ENCODE measurements at regions not wholly inside any gene's neighbourhood (a gene's known extent, or its start where the extent isn't known, plus 50 kb on each side); places are given as distances from the start of the nearest gene placed in this dataset.
"Not testable (repeated sequence)": the region's sequence is repeated elsewhere in the genome, so short reads cannot be mapped to it uniquely, and the experiment has no call there.

- BruUV-seq (replicated peaks); H2AFZ ChIP-seq (ENCODE audit: low read depth, low read length, poor library complexity, severe bottlenecking); H3K36me3 ChIP-seq (ENCODE audit: control insufficient read depth in 1 of 2, insufficient read depth in 2 of 2, low read length in 2 of 2); H3K9ac ChIP-seq (ENCODE audit: low read length); CTCF ChIA-PET; H3K9me3 ChIP-seq (ENCODE audit: control insufficient read depth in 1 of 2, insufficient read depth in 1 of 2, low read depth in 1 of 2, low read length in 2 of 2); H3K4me1 ChIP-seq (ENCODE audit: control insufficient read depth in 1 of 2, insufficient read depth in 2 of 2, low read length in 2 of 2); H3K79me2 ChIP-seq (ENCODE audit: insufficient read depth, low read length); intact Hi-C loops (cut with micrococcal nuclease); H3K4me2 ChIP-seq (ENCODE audit: low read length); H3K27me3 ChIP-seq (ENCODE audit: insufficient read depth, low read length); H3K4me3 ChIP-seq (replicated peaks in 1 of 2; ENCODE audit: low read depth in 1 of 2, low read length in 2 of 2); RAD21 ChIA-PET (ENCODE audit: low non-redundant PET in 1 of 2, low total read pairs in 2 of 2, uncharacterized antibody in 2 of 2, unreplicated experiment in 2 of 2); DNase-seq (ENCODE audit: low read depth, low spot score); H4K20me1 ChIP-seq (ENCODE audit: insufficient read depth); H3K27ac ChIP-seq (ENCODE audit: low read depth, low read length); H3K9me2 ChIP-seq (ENCODE audit: insufficient read depth); POLR2A ChIA-PET: not testable (repeated sequence)
- ATAC-seq, result peak; percentile 69
Measured at GRCh38 chr1:120497145-120497544, 82.3 kb downstream of the NBPF8 start.

DNA sequence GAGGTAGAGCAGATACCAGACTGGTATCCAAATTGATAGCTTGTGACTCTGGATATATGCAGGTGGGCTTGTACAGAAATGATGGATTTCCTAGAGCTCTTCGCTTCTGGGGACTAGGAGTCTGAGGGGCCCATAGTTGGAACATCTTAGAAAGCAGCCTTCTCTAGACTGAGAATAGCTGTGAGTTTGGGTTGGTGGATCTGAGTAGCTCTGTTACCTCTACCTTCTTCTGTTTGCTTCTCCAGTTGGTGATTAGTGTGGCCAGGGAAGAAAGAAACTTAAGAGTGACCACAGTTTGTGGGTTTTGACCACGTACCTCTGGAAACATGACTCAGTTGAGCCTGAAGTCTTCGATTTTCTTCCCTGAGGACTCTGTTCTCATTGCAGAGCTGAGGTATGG lies 88.4 kb downstream of the NBPF8 start:
- DNase-seq (ENCODE audit: low read depth, low spot score); H3K4me3 ChIP-seq (replicated peaks in 1 of 2; ENCODE audit: low read depth in 1 of 2, low read length in 2 of 2); ATAC-seq; H3K9me3 ChIP-seq (ENCODE audit: control insufficient read depth in 1 of 2, insufficient read depth in 1 of 2, low read depth in 1 of 2, low read length in 2 of 2); H3K9ac ChIP-seq (ENCODE audit: low read length); H3K27ac ChIP-seq (ENCODE audit: low read depth, low read length); intact Hi-C loops (cut with micrococcal nuclease); H3K36me3 ChIP-seq (ENCODE audit: control insufficient read depth in 1 of 2, insufficient read depth in 2 of 2, low read length in 2 of 2); RAD21 ChIA-PET (ENCODE audit: low non-redundant PET in 1 of 2, low total read pairs in 2 of 2, uncharacterized antibody in 2 of 2, unreplicated experiment in 2 of 2); H3K27me3 ChIP-seq (ENCODE audit: insufficient read depth, low read length); POLR2A ChIA-PET; H3K4me1 ChIP-seq (ENCODE audit: control insufficient read depth in 1 of 2, insufficient read depth in 2 of 2, low read length in 2 of 2); H3K9me2 ChIP-seq (ENCODE audit: insufficient read depth); BruUV-seq (replicated peaks); H4K20me1 ChIP-seq (ENCODE audit: insufficient read depth); H3K79me2 ChIP-seq (ENCODE audit: insufficient read depth, low read length); CTCF ChIA-PET; H3K4me2 ChIP-seq (ENCODE audit: low read length); H2AFZ ChIP-seq (ENCODE audit: low read depth, low read length, poor library complexity, severe bottlenecking): not testable (repeated sequence)

DNA sequence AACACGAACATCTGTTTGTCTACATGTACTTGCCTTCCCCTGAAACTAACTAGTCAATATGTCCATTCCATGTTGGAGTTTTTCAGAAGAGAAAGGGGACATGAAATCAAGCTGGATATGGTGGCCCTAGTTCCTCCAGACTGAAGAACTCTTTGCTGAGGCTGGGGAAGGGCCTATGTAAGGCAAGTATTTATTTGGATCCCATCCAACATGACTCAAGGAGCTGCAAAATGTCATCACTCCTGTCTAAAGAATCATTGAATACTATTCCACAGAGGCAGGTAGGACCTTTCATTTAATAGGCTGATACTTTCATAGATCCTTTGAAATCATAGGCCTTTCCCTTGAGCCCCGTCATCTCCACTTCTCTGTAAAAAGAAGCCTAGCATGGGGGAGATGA lies 91.5 kb downstream of the NBPF8 start:
- ATAC-seq; H3K9ac ChIP-seq (ENCODE audit: low read length); H2AFZ ChIP-seq (ENCODE audit: low read depth, low read length, poor library complexity, severe bottlenecking); CTCF ChIA-PET; H3K27me3 ChIP-seq (ENCODE audit: insufficient read depth, low read length); H3K27ac ChIP-seq (ENCODE audit: low read depth, low read length); H3K36me3 ChIP-seq (ENCODE audit: control insufficient read depth in 1 of 2, insufficient read depth in 2 of 2, low read length in 2 of 2); BruUV-seq (replicated peaks); RAD21 ChIA-PET (ENCODE audit: low non-redundant PET in 1 of 2, low total read pairs in 2 of 2, uncharacterized antibody in 2 of 2, unreplicated experiment in 2 of 2); H3K79me2 ChIP-seq (ENCODE audit: insufficient read depth, low read length); H4K20me1 ChIP-seq (ENCODE audit: insufficient read depth); intact Hi-C loops (cut with micrococcal nuclease); POLR2A ChIA-PET; DNase-seq (ENCODE audit: low read depth, low spot score); H3K4me1 ChIP-seq (ENCODE audit: control insufficient read depth in 1 of 2, insufficient read depth in 2 of 2, low read length in 2 of 2); H3K9me3 ChIP-seq (ENCODE audit: control insufficient read depth in 1 of 2, insufficient read depth in 1 of 2, low read depth in 1 of 2, low read length in 2 of 2); H3K4me2 ChIP-seq (ENCODE audit: low read length); H3K9me2 ChIP-seq (ENCODE audit: insufficient read depth); H3K4me3 ChIP-seq (replicated peaks in 1 of 2; ENCODE audit: low read depth in 1 of 2, low read length in 2 of 2): not testable (repeated sequence)

DNA sequence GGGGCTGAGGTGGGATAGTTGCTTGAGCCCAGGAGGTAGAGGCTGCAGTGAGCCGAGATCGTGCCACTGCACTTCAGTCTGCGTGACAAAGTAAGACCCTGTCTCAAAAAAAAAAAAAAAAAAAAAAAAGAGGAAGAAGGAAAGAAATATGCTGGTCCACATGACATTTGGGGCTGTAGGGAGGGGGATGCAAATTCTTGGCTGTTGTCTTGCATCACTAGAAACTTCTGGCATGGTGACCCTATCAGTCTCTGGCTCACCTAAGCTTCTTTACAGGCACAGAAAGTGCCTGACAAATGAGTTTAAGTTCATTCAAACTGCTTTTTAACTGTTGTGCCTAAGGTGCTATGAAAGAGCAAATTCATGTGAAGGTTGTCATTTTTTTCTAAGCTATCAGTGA lies 93.5 kb downstream of the NBPF8 start:
- H3K27ac ChIP-seq (ENCODE audit: low read depth, low read length); H2AFZ ChIP-seq (ENCODE audit: low read depth, low read length, poor library complexity, severe bottlenecking); H3K4me3 ChIP-seq (replicated peaks in 1 of 2; ENCODE audit: low read depth in 1 of 2, low read length in 2 of 2); H3K4me1 ChIP-seq (ENCODE audit: control insufficient read depth in 1 of 2, insufficient read depth in 2 of 2, low read length in 2 of 2); BruUV-seq (replicated peaks); H3K9ac ChIP-seq (ENCODE audit: low read length); DNase-seq (ENCODE audit: low read depth, low spot score); H3K4me2 ChIP-seq (ENCODE audit: low read length); H3K27me3 ChIP-seq (ENCODE audit: insufficient read depth, low read length); H3K9me3 ChIP-seq (ENCODE audit: control insufficient read depth in 1 of 2, insufficient read depth in 1 of 2, low read depth in 1 of 2, low read length in 2 of 2); H3K9me2 ChIP-seq (ENCODE audit: insufficient read depth); CTCF ChIA-PET; H3K36me3 ChIP-seq (ENCODE audit: control insufficient read depth in 1 of 2, insufficient read depth in 2 of 2, low read length in 2 of 2); H3K79me2 ChIP-seq (ENCODE audit: insufficient read depth, low read length); RAD21 ChIA-PET (ENCODE audit: low non-redundant PET in 1 of 2, low total read pairs in 2 of 2, uncharacterized antibody in 2 of 2, unreplicated experiment in 2 of 2); intact Hi-C loops (cut with micrococcal nuclease); POLR2A ChIA-PET; ATAC-seq; H4K20me1 ChIP-seq (ENCODE audit: insufficient read depth): not testable (repeated sequence)

- intact Hi-C loops (cut with micrococcal nuclease); H3K9me3 ChIP-seq (ENCODE audit: control insufficient read depth in 1 of 2, insufficient read depth in 1 of 2, low read depth in 1 of 2, low read length in 2 of 2); H3K36me3 ChIP-seq (ENCODE audit: control insufficient read depth in 1 of 2, insufficient read depth in 2 of 2, low read length in 2 of 2); POLR2A ChIA-PET; DNase-seq (ENCODE audit: low read depth, low spot score); H3K4me3 ChIP-seq (replicated peaks in 1 of 2; ENCODE audit: low read depth in 1 of 2, low read length in 2 of 2); BruUV-seq (replicated peaks); ATAC-seq; CTCF ChIA-PET; H3K9ac ChIP-seq (ENCODE audit: low read length); RAD21 ChIA-PET (ENCODE audit: low non-redundant PET in 1 of 2, low total read pairs in 2 of 2, uncharacterized antibody in 2 of 2, unreplicated experiment in 2 of 2); H3K4me1 ChIP-seq (ENCODE audit: control insufficient read depth in 1 of 2, insufficient read depth in 2 of 2, low read length in 2 of 2); H3K9me2 ChIP-seq (ENCODE audit: insufficient read depth); H3K79me2 ChIP-seq (ENCODE audit: insufficient read depth, low read length); H3K27me3 ChIP-seq (ENCODE audit: insufficient read depth, low read length); H4K20me1 ChIP-seq (ENCODE audit: insufficient read depth); H3K4me2 ChIP-seq (ENCODE audit: low read length); H3K27ac ChIP-seq (ENCODE audit: low read depth, low read length); H2AFZ ChIP-seq (ENCODE audit: low read depth, low read length, poor library complexity, severe bottlenecking): not testable (repeated sequence)
Measured at GRCh38 chr1:120509258-120509657, 94.4 kb downstream of the NBPF8 start.

Data from HCT116 (cell line).